CD14-positive monocyte (primary cell): ENCODE measurements at regions not wholly inside any gene's neighbourhood (a gene's known extent, or its start where the extent isn't known, plus 50 kb on each side); places are given as distances from the start of the nearest gene placed in this dataset.

ENCODE experiments used
- DNase-seq, 3 donors: peaks; one replicate each; pipeline ENCODE4 v3.0.0-alpha.2; 2011 to 2022
- H2AFZ ChIP-seq: 2 replicates; pipeline ENCODE4 v1.6.0; 2012; ENCODE audit warnings: mild to moderate bottlenecking, low read depth, low read length, inconsistent platforms; ENCODE audit not compliant: insufficient read depth, poor library complexity, severe bottlenecking
- H3K27ac ChIP-seq, 2 donors: 1 replicate in 1 of 2; 2 replicates in 1 of 2; pipeline ENCODE4 v1.5.1; 2012 to 2013; ENCODE audit warnings: low read length in 2 of 2, control low read depth in 1 of 2, inconsistent platforms in 1 of 2, low read depth in 1 of 2, mild to moderate bottlenecking in 1 of 2
- H3K27me3 ChIP-seq, 2 donors: one replicate each; pipeline versions ENCODE4 v1.6.0 to v1.6.1; 2011 to 2013; ENCODE audit warnings: low read length in 2 of 2; ENCODE audit not compliant: control insufficient read depth in 2 of 2, insufficient read depth in 2 of 2
- H3K36me3 ChIP-seq, 2 donors: replicated peaks in 1 of 2; 1 replicate in 1 of 2; 2 replicates in 1 of 2; pipeline versions ENCODE4 v1.5.1 to v1.6.1; 2012 to 2013; ENCODE audit warnings: low read length in 2 of 2, control low read depth in 1 of 2, inconsistent platforms in 1 of 2, mild to moderate bottlenecking in 1 of 2; ENCODE audit not compliant: insufficient read depth in 2 of 2, control insufficient read depth in 1 of 2
- H3K4me1 ChIP-seq, 2 donors: 1 replicate in 1 of 2; 2 replicates in 1 of 2; pipeline versions ENCODE4 v1.5.1 to v1.6.1; 2012 to 2013; ENCODE audit warnings: low read length in 2 of 2, control low read depth in 1 of 2, inconsistent platforms in 1 of 2, mild to moderate bottlenecking in 1 of 2, moderate library complexity in 1 of 2; ENCODE audit not compliant: insufficient read depth in 2 of 2, control insufficient read depth in 1 of 2
- H3K4me2 ChIP-seq: replicated peaks from 2 replicates; pipeline ENCODE3; 2012; ENCODE audit warnings: low read length, moderate library complexity, mild to moderate bottlenecking; ENCODE audit not compliant: poor library complexity, severe bottlenecking; ENCODE audit errors: extremely low read depth
- H3K4me3 ChIP-seq, 3 experiments: fragments of 200-600 bp in 1 of 3; sonication (generic) in 1 of 3; replicated peaks in 1 of 3; 1 replicate in 2 of 3; 2 replicates in 1 of 3; pipeline ENCODE4 v1.5.1; 2011 to 2013; ENCODE audit warnings: low read length in 3 of 3, mild to moderate bottlenecking in 3 of 3, control low read depth in 2 of 3, low read depth in 2 of 3, inconsistent platforms in 1 of 3, moderate library complexity in 1 of 3
- H3K79me2 ChIP-seq: 2 replicates; pipeline ENCODE4 v1.6.0; 2012; ENCODE audit warnings: mild to moderate bottlenecking, control low read depth, inconsistent platforms, low read length, moderate library complexity; ENCODE audit not compliant: insufficient read depth
- H3K9ac ChIP-seq: 2 replicates; pipeline ENCODE4 v1.6.0; 2017; ENCODE audit warnings: low read length, mild to moderate bottlenecking; ENCODE audit not compliant: insufficient read depth, poor library complexity, severe bottlenecking
- H3K9me3 ChIP-seq, 2 donors: replicated peaks in 1 of 2; 1 replicate in 1 of 2; 2 replicates in 1 of 2; pipeline versions ENCODE4 v1.5.1 to v1.6.1; 2012 to 2013; ENCODE audit warnings: low read length in 2 of 2, control low read depth in 1 of 2; ENCODE audit not compliant: control insufficient read depth in 1 of 2, insufficient read depth in 1 of 2
- H4K20me1 ChIP-seq: 2 replicates; pipeline ENCODE4 v1.6.0; 2012; ENCODE audit warnings: mild to moderate bottlenecking, low read length, control low read depth, moderate library complexity; ENCODE audit not compliant: insufficient read depth
- H3K27ac Mint-ChIP-seq, 7 donors: one replicate each; pipeline ENCODE4 v1.8.0; 2020; ENCODE audit warnings: mild to moderate bottlenecking in 7 of 7, mixed read lengths in 7 of 7, moderate library complexity in 6 of 7, inconsistent platforms in 2 of 7
- H3K27me3 Mint-ChIP-seq, 3 donors: one replicate each; pipeline ENCODE4 v1.8.0; 2021 to 2022; ENCODE audit warnings: low read depth in 3 of 3, mild to moderate bottlenecking in 3 of 3, mixed read lengths in 3 of 3, moderate library complexity in 3 of 3, inconsistent platforms in 1 of 3
- H3K36me3 Mint-ChIP-seq, 2 donors: one replicate each; pipeline ENCODE4 v1.8.0; 2020; ENCODE audit warnings: mixed read lengths in 2 of 2, inconsistent platforms in 1 of 2, mild to moderate bottlenecking in 1 of 2
- H3K4me1 Mint-ChIP-seq: one replicate; pipeline ENCODE4 v1.8.0; 2020; ENCODE audit warnings: mild to moderate bottlenecking, mixed read lengths
- H3K4me3 Mint-ChIP-seq, 2 donors: one replicate each; pipeline ENCODE4 v1.8.0; 2020; ENCODE audit warnings: mild to moderate bottlenecking in 2 of 2, mixed read lengths in 2 of 2, moderate library complexity in 1 of 2
- H3K9me3 Mint-ChIP-seq, 7 donors: one replicate each; pipeline ENCODE4 v1.8.0; 2020 to 2022; ENCODE audit warnings: mixed read lengths in 7 of 7, mild to moderate bottlenecking in 6 of 7, moderate library complexity in 6 of 7, inconsistent platforms in 2 of 7
- WGBS: methylation state at CpG from one replicate; pipeline ENCODE4 v1.1.5; 2013; ENCODE audit warnings: missing lambda C conversion rate; ENCODE audit not compliant: insufficient coverage; 5-methylcytosine and 5-hydroxymethylcytosine counted together
- intact Hi-C, 2 donors: fragments of 100-400 bp; cut with micrococcal nuclease; formaldehyde crosslinking; loops; one replicate each; pipeline versions ENCODE4 v1.15.0 to v1.15.1; 2023
- TF ChIP-seq, protein P1 (sequence below): fragments of 200-600 bp; IDR thresholded peaks from one replicate; pipeline ENCODE4 v1.8.0; 2022; ENCODE audit warnings: antibody characterized with exemption, mild to moderate bottlenecking

GRCh38 chr13:109973279-109973678, 186.9 kb upstream of the IRS2 start:
- no peaks in the 10 kb centered on the region for H3K36me3 ChIP-seq
- H4K20me1 ChIP-seq: no peaks in the 10 kb centered on the region
- DNase-seq: no peak
- Mint-ChIP-seq H3K4me3 (no peak overlapping the region), H3K27me3 (peaks cover 1 to 3% (median 2%) of the 10 kb centered on the region in 3 donors), H3K9me3 (peaks cover 7 to 17% (median 11%) of the 10 kb centered on the region in 7 donors), H3K4me1 (no peaks in the 10 kb centered on the region), H3K27ac (no peak overlapping the region), H3K36me3 (no peaks in the 10 kb centered on the region)
- no peak overlapping the region for H2AFZ ChIP-seq
- no peak overlapping the region for H3K27ac ChIP-seq
- WGBS: 97% methylated on average over 10 of the region's 10 CpGs
- peaks cover 0 to 9% of the 10 kb centered on the region in 2 donors for H3K9me3 ChIP-seq
- no peak overlapping the region for H3K4me3 ChIP-seq
- H3K4me1 ChIP-seq: no peaks in the 10 kb centered on the region
- intact Hi-C loops: no loop called here
- no peak overlapping the region for H3K9ac ChIP-seq
- TF ChIP-seq, protein P1, sequence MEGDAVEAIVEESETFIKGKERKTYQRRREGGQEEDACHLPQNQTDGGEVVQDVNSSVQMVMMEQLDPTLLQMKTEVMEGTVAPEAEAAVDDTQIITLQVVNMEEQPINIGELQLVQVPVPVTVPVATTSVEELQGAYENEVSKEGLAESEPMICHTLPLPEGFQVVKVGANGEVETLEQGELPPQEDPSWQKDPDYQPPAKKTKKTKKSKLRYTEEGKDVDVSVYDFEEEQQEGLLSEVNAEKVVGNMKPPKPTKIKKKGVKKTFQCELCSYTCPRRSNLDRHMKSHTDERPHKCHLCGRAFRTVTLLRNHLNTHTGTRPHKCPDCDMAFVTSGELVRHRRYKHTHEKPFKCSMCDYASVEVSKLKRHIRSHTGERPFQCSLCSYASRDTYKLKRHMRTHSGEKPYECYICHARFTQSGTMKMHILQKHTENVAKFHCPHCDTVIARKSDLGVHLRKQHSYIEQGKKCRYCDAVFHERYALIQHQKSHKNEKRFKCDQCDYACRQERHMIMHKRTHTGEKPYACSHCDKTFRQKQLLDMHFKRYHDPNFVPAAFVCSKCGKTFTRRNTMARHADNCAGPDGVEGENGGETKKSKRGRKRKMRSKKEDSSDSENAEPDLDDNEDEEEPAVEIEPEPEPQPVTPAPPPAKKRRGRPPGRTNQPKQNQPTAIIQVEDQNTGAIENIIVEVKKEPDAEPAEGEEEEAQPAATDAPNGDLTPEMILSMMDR: no peak
- H3K4me2 ChIP-seq: no peak overlapping the region
- H3K79me2 ChIP-seq: no peaks in the 10 kb centered on the region
- H3K27me3 ChIP-seq: no peaks in the 10 kb centered on the region

- 95% methylated on average over 9 of the region's 10 CpGs for WGBS
- no peak for DNase-seq
- Mint-ChIP-seq H3K36me3 (no peaks in the 10 kb centered on the region), H3K4me3 (no peak overlapping the region), H3K27ac (no peak overlapping the region), H3K4me1 (no peaks in the 10 kb centered on the region), H3K9me3 (peaks cover 7 to 17% (median 12%) of the 10 kb centered on the region in 7 donors), H3K27me3 (peaks cover 2 to 5% (median 3%) of the 10 kb centered on the region in 3 donors)
- Histone ChIP-seq H3K4me3 (no peak overlapping the region), H3K9ac (no peak overlapping the region), H4K20me1 (no peaks in the 10 kb centered on the region), H3K4me2 (no peak overlapping the region), H3K79me2 (no peaks in the 10 kb centered on the region), H3K9me3 (peaks cover 0 to 9% of the 10 kb centered on the region in 2 donors), H3K27me3 (no peaks in the 10 kb centered on the region), H3K27ac (no peak overlapping the region), H3K4me1 (no peaks in the 10 kb centered on the region), H3K36me3 (no peaks in the 10 kb centered on the region), H2AFZ (no peak overlapping the region)
- TF ChIP-seq, protein P1: no peak
- intact Hi-C loops: no loop called here
Measured at GRCh38 chr13:109971456-109972090, 185.2 kb upstream of the IRS2 start.
